PC-3 (cell line): ENCODE measurements at regions not wholly inside any gene's neighbourhood (a gene's known extent, or its start where the extent isn't known, plus 50 kb on each side); places are given as distances from the start of the nearest gene placed in this dataset.
A peak's percentile ranks its signal among the peaks of the same experiment; 100 is the strongest.

Experiments used
- ATAC-seq: fragments of 200-7000 bp; cut with Tn5 transposase; 2 replicates; pipeline ENCODE4 v1.9.1; 2020; ENCODE audit warnings: mild to moderate bottlenecking, moderate library complexity
- BruUV-seq: library from RNA; stranded (reverse); fragments of 400-500 nt; replicated peaks from 2 replicates; lab custom pipeline; 2021; lab: Mats Ljungman, UMichigan
- CTCF ChIA-PET: fragments of 300-600 bp; sonication (Branson Sonifier 250); formaldehyde crosslinking; loops from one replicate; lab custom pipeline; 2022; ENCODE audit warnings: antibody characterized with exemption; lab: Charles Lee
- POLR2A ChIA-PET: fragments of 300-600 bp; sonication (Branson Sonifier 250); formaldehyde crosslinking; loops from one replicate; lab custom pipeline; 2022; ENCODE audit warnings: antibody characterized with exemption; ENCODE audit not compliant: unreplicated experiment; lab: Charles Lee
- DNase-seq: peaks from one replicate; pipeline ENCODE4 v3.0.0-alpha.2; 2015
- H2AFZ ChIP-seq: fragments of 300-600 bp; sonication (generic); 2 replicates; pipeline ENCODE4 v1.6.0; 2016; ENCODE audit warnings: antibody characterized with exemption, low read length
- H3F3A ChIP-seq: fragments of 300-600 bp; sonication (generic); one replicate; pipeline ENCODE4 v1.6.0; 2017; ENCODE audit warnings: antibody characterized with exemption, low read length, control low read depth, mild to moderate bottlenecking; ENCODE audit not compliant: unreplicated experiment
- H3K27ac ChIP-seq: fragments of 300-600 bp; sonication (generic); 2 replicates; pipeline ENCODE4 v1.5.1; 2016; ENCODE audit warnings: mild to moderate bottlenecking, low read length
- H3K27me3 ChIP-seq: fragments of 300-600 bp; sonication (generic); 2 replicates; pipeline ENCODE4 v1.6.1; 2016; ENCODE audit warnings: low read length, mixed read lengths
- H3K36me3 ChIP-seq: fragments of 300-600 bp; sonication (generic); 2 replicates; pipeline ENCODE4 v1.6.1; 2016; ENCODE audit warnings: low read depth, mixed run types, low read length, mixed read lengths
- H3K4me1 ChIP-seq: fragments of 300-600 bp; sonication (generic); 2 replicates; pipeline ENCODE4 v1.5.1; 2016; ENCODE audit warnings: low read length; ENCODE audit not compliant: insufficient read depth
- H3K4me2 ChIP-seq: fragments of 300-600 bp; sonication (generic); 2 replicates; pipeline ENCODE4 v1.6.0; 2016; ENCODE audit warnings: low read length
- H3K4me3 ChIP-seq: fragments of 300-600 bp; sonication (generic); 2 replicates; pipeline ENCODE4 v1.5.1; 2016; ENCODE audit warnings: mild to moderate bottlenecking, low read length, mixed read lengths
- H3K79me2 ChIP-seq: fragments of 300-600 bp; sonication (generic); 2 replicates; pipeline ENCODE4 v1.6.1; 2017; ENCODE audit warnings: low read length, mixed read lengths
- H3K9ac ChIP-seq: fragments of 300-600 bp; sonication (generic); 2 replicates; pipeline ENCODE4 v1.6.0; 2016; ENCODE audit warnings: mild to moderate bottlenecking, low read length
- H3K9me2 ChIP-seq: fragments of 300-600 bp; sonication (generic); replicated peaks from 2 replicates; pipeline ENCODE4 v1.6.1; 2016; ENCODE audit warnings: mixed run types, low read length, mixed read lengths
- H3K9me3 ChIP-seq: fragments of 300-600 bp; sonication (generic); 2 replicates; pipeline ENCODE4 v1.6.1; 2016; ENCODE audit warnings: low read length, mixed read lengths
- H4K20me1 ChIP-seq: fragments of 300-600 bp; sonication (generic); 2 replicates; pipeline ENCODE4 v1.6.1; 2016; ENCODE audit warnings: low read length, mixed read lengths
- CTCF ChIP-seq: fragments of 300-600 bp; sonication (generic); conservative IDR thresholded peaks from 2 replicates; pipeline ENCODE4 v1.5.1; 2017; ENCODE audit warnings: antibody characterized with exemption, low read depth, mild to moderate bottlenecking, low read length
- EZH2 ChIP-seq: fragments of 300-600 bp; sonication (generic); IDR thresholded peaks from one replicate; pipeline ENCODE4 v1.6.1; 2017; ENCODE audit warnings: antibody characterized with exemption, mild to moderate bottlenecking, low read length; ENCODE audit not compliant: unreplicated experiment
- EZH2phosphoT487 ChIP-seq: fragments of 300-600 bp; sonication (generic); IDR thresholded peaks from 2 replicates; pipeline ENCODE4 v1.6.1; 2018; ENCODE audit warnings: mild to moderate bottlenecking, antibody characterized with exemption, low read length, borderline replicate concordance
- intact Hi-C: fragments of 100-400 bp; cut with micrococcal nuclease; formaldehyde crosslinking; loops from 2 replicates; pipeline ENCODE4 v1.9.0; 2023

DNA sequence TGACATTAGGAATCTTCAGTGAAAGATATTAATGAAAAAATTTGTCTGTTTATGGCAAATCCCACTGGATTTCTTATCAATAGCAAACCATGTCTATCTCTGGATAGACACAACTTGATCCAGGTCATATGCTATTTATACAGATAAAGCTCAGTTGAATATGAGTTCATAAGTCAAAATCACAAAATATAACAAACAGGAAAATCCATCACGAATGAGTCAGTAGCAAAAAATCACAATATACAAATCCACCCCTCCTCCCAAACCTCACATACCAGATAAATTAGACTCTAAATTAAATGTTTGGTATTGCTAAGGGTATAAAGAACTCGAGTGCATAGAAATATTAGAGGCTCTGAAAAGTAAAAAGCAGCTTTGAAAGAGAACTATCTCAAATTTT lies 420.5 kb downstream of the TLL1 start:
- H3K36me3 ChIP-seq = no peaks in the 10 kb centered on the region
- no peak overlapping the region for H3K9ac ChIP-seq
- ATAC-seq = no peak; the same call in 1 of the 2 replicates
- H3K4me3 ChIP-seq = no peak overlapping the region
- intact Hi-C loops = no loop called here
- no peaks in the 10 kb centered on the region for H3K27me3 ChIP-seq
- no peaks in the 10 kb centered on the region for H3K79me2 ChIP-seq
- no peaks in the 10 kb centered on the region for H3F3A ChIP-seq
- peak; percentile 28 for DNase-seq
- TF ChIP-seq EZH2phosphoT487 (no peak), EZH2 (no peak), CTCF (no peak)
- ChIA-PET CTCF (no interaction called here), POLR2A (no interaction called here)
- no peak overlapping the region; the same call in 1 of the 2 replicates for H2AFZ ChIP-seq
- peak overlapping the region; percentile 28 for H3K4me2 ChIP-seq
- no peaks in the 10 kb centered on the region for H3K9me2 ChIP-seq
- no TSS peak for BruUV-seq
- no peaks in the 10 kb centered on the region for H4K20me1 ChIP-seq
- H3K9me3 ChIP-seq = no peaks in the 10 kb centered on the region
- peaks cover 10% of the 10 kb centered on the region for H3K4me1 ChIP-seq
- no peak overlapping the region for H3K27ac ChIP-seq

- no peak overlapping the region for H3K27ac ChIP-seq
- ATAC-seq = no peak
- POLR2A ChIA-PET = no interaction called here
- H3K9ac ChIP-seq = no peak overlapping the region
- BruUV-seq = no TSS peak
- H2AFZ ChIP-seq = no peak overlapping the region
- H3K79me2 ChIP-seq = no peaks in the 10 kb centered on the region
- H3K4me3 ChIP-seq = no peak overlapping the region
- TF ChIP-seq EZH2 (no peak), EZH2phosphoT487 (no peak), CTCF (no peak)
- H3K36me3 ChIP-seq = no peaks in the 10 kb centered on the region
- H4K20me1 ChIP-seq = no peaks in the 10 kb centered on the region
- no peaks in the 10 kb centered on the region for H3K9me3 ChIP-seq
- no peak overlapping the region for H3K4me2 ChIP-seq
- no peaks in the 10 kb centered on the region for H3K27me3 ChIP-seq
- CTCF ChIA-PET = no interaction called here
- H3K9me2 ChIP-seq = no peaks in the 10 kb centered on the region
- no peak for DNase-seq
- intact Hi-C loops = no loop called here
- no peaks in the 10 kb centered on the region for H3F3A ChIP-seq
- no peaks in the 10 kb centered on the region for H3K4me1 ChIP-seq
Observed at GRCh38 chr4:166301266-166301665, 428.2 kb downstream of the TLL1 start.

- no peak overlapping the region for H3K9ac ChIP-seq
- no peaks in the 10 kb centered on the region for H3K36me3 ChIP-seq
- H4K20me1 ChIP-seq = no peaks in the 10 kb centered on the region
- DNase-seq = no peak
- H3K9me3 ChIP-seq = no peaks in the 10 kb centered on the region
- no peaks in the 10 kb centered on the region for H3K79me2 ChIP-seq
- no peak overlapping the region for H3K27ac ChIP-seq
- no TSS peak for BruUV-seq
- ChIA-PET POLR2A (interaction anchor here (0.6 kb wide), 1 partner anchor 1133 kb away, joined by 5 read pairs; no protein-coding TSS in a partner anchor), CTCF (no interaction called here)
- TF ChIP-seq EZH2 = no peak
- no peak for TF ChIP-seq CTCF
- TF ChIP-seq EZH2phosphoT487 = no peak
- H3K27me3 ChIP-seq = no peaks in the 10 kb centered on the region
- H3K4me3 ChIP-seq = no peak overlapping the region
- intact Hi-C loops = no loop called here
- no peaks in the 10 kb centered on the region for H3K9me2 ChIP-seq
- no peak overlapping the region for H3K4me2 ChIP-seq
- H3K4me1 ChIP-seq = no peaks in the 10 kb centered on the region
- no peaks in the 10 kb centered on the region for H3F3A ChIP-seq
- ATAC-seq = no peak
- H2AFZ ChIP-seq = no peak overlapping the region
Observed at GRCh38 chr4:166308647-166309046, 435.6 kb downstream of the TLL1 start.
